PC-9 (cell line): ENCODE measurements at regions not wholly inside any gene's neighbourhood (a gene's known extent, or its start where the extent isn't known, plus 50 kb on each side); places are given as distances from the start of the nearest gene placed in this dataset.
"Not testable (repeated sequence)": the region's sequence is repeated elsewhere in the genome, so short reads cannot be mapped to it uniquely, and the experiment has no call there.

ENCODE experiments used
- BruUV-seq: library from RNA; stranded (reverse); fragments of 400-500 nt; replicated peaks from 2 replicates; lab custom pipeline; 2021; lab: Mats Ljungman, UMichigan
- CTCF ChIA-PET: fragments of 300-600 bp; sonication (Branson Sonifier 250); formaldehyde crosslinking; loops from one replicate; lab custom pipeline; 2022; ENCODE audit warnings: antibody characterized with exemption; lab: Charles Lee
- POLR2A ChIA-PET: fragments of 300-600 bp; sonication (Branson Sonifier 250); formaldehyde crosslinking; loops from one replicate; lab custom pipeline; 2022; ENCODE audit warnings: antibody characterized with exemption; ENCODE audit not compliant: unreplicated experiment; lab: Charles Lee
- DNase-seq, 2 experiments: peaks; one replicate each; pipeline versions ENCODE4 v3.0.0 to v3.0.0-alpha.2; 2015 to 2022; ENCODE audit warnings: mixed read lengths in 1 of 2
- H2AFZ ChIP-seq: fragments of 200-600 bp; sonication (generic); 2 replicates; pipeline ENCODE4 v1.8.1; 2017; ENCODE audit warnings: antibody characterized with exemption
- H3F3A ChIP-seq: fragments of 200-600 bp; sonication (generic); 2 replicates; pipeline ENCODE4 v1.8.1; 2017; ENCODE audit warnings: antibody characterized with exemption, mild to moderate bottlenecking, low read depth; ENCODE audit not compliant: insufficient read depth
- H3K27ac ChIP-seq: fragments of 200-600 bp; sonication (generic); 2 replicates; pipeline ENCODE4 v1.6.1; 2016; ENCODE audit warnings: mixed run types
- H3K27me3 ChIP-seq: fragments of 200-600 bp; sonication (generic); 2 replicates; pipeline ENCODE4 v1.6.1; 2016; ENCODE audit warnings: low read depth, mixed run types; ENCODE audit not compliant: insufficient read depth
- H3K36me3 ChIP-seq: fragments of 200-600 bp; sonication (generic); 2 replicates; pipeline ENCODE4 v1.6.1; 2016; ENCODE audit warnings: low read depth, mixed run types
- H3K4me1 ChIP-seq: fragments of 200-600 bp; sonication (generic); replicated peaks from 2 replicates; pipeline ENCODE4 v1.6.1; 2016; ENCODE audit warnings: mixed run types; ENCODE audit not compliant: insufficient read depth
- H3K4me2 ChIP-seq: fragments of 200-600 bp; sonication (generic); 2 replicates; pipeline ENCODE4 v1.6.1; 2017; ENCODE audit warnings: mixed run types
- H3K4me3 ChIP-seq: fragments of 200-600 bp; sonication (generic); 2 replicates; pipeline ENCODE4 v1.6.1; 2016; ENCODE audit warnings: mixed run types
- H3K79me2 ChIP-seq: fragments of 200-600 bp; sonication (generic); 2 replicates; pipeline ENCODE4 v1.6.1; 2017; ENCODE audit warnings: low read depth, mixed run types
- H3K9me2 ChIP-seq: fragments of 200-600 bp; sonication (generic); 2 replicates; pipeline ENCODE4 v1.8.1; 2017; ENCODE audit warnings: mild to moderate bottlenecking; ENCODE audit not compliant: insufficient read depth
- H3K9me3 ChIP-seq: fragments of 200-600 bp; sonication (generic); 2 replicates; pipeline ENCODE4 v1.8.1; 2016; ENCODE audit warnings: low read depth; ENCODE audit not compliant: insufficient read depth
- H4K20me1 ChIP-seq: fragments of 200-600 bp; sonication (generic); 2 replicates; pipeline ENCODE4 v1.8.1; 2017; ENCODE audit not compliant: insufficient read depth
- CTCF ChIP-seq: fragments of 200-600 bp; sonication (generic); conservative IDR thresholded peaks from 2 replicates; pipeline ENCODE4 v1.6.1; 2017; ENCODE audit warnings: mixed run types, antibody characterized with exemption, mild to moderate bottlenecking, moderate library complexity
- EZH2 ChIP-seq: fragments of 200-600 bp; sonication (generic); IDR thresholded peaks from 2 replicates; pipeline ENCODE4 v1.8.0; 2017; ENCODE audit warnings: antibody characterized with exemption, low read depth
- intact Hi-C: fragments of 100-400 bp; cut with micrococcal nuclease; formaldehyde crosslinking; loops from one replicate; pipeline ENCODE4 v1.10.0; 2022; ENCODE audit not compliant: unreplicated experiment

GRCh38 chr4:184962125-184962638 is 56.1 kb upstream of the HELT start:
- Histone ChIP-seq H2AFZ (no peak overlapping the region), H3K9me2 (no peaks in the 10 kb centered on the region), H3K27ac (no peak overlapping the region), H3K27me3 (no peaks in the 10 kb centered on the region), H3K79me2 (no peaks in the 10 kb centered on the region), H3K36me3 (no peaks in the 10 kb centered on the region), H3K4me1 (no peaks in the 10 kb centered on the region), H3K9me3 (no peaks in the 10 kb centered on the region), H3F3A (no peaks in the 10 kb centered on the region), H3K4me2 (no peak overlapping the region), H4K20me1 (no peaks in the 10 kb centered on the region), H3K4me3 (no peak overlapping the region)
- intact Hi-C loops: no loop called here
- ChIA-PET POLR2A (no interaction called here), CTCF (no interaction called here)
- TF ChIP-seq EZH2: no peak
- TF ChIP-seq CTCF: no peak
- no peak for DNase-seq
- BruUV-seq: no TSS peak

- H3K9me2 ChIP-seq, H2AFZ ChIP-seq, H3K4me2 ChIP-seq, H3K36me3 ChIP-seq, H3K4me3 ChIP-seq, H4K20me1 ChIP-seq, CTCF ChIA-PET, H3K9me3 ChIP-seq, H3K27me3 ChIP-seq, intact Hi-C loops, H3F3A ChIP-seq, BruUV-seq, DNase-seq, H3K27ac ChIP-seq, H3K79me2 ChIP-seq, POLR2A ChIA-PET: not testable (repeated sequence)
- H3K4me1 ChIP-seq: peaks cover 16% of the 10 kb centered on the region
These were observed 52.9 kb upstream of the HELT start for GRCh38 chr4:184965230-184966050.

- H2AFZ ChIP-seq, H3K9me3 ChIP-seq, H3K27me3 ChIP-seq, DNase-seq, intact Hi-C loops, H3K9me2 ChIP-seq, H3K4me2 ChIP-seq, H3K36me3 ChIP-seq, H3K4me3 ChIP-seq, H3K27ac ChIP-seq, CTCF ChIA-PET, H3K79me2 ChIP-seq, BruUV-seq, H3F3A ChIP-seq, POLR2A ChIA-PET, H4K20me1 ChIP-seq: not testable (repeated sequence)
- peaks cover 16% of the 10 kb centered on the region for H3K4me1 ChIP-seq
These were observed 52.1 kb upstream of the HELT start for GRCh38 chr4:184966051-184966691.

- H4K20me1 ChIP-seq, H3F3A ChIP-seq, H3K36me3 ChIP-seq, DNase-seq, H3K9me2 ChIP-seq, intact Hi-C loops, BruUV-seq, H3K4me3 ChIP-seq, POLR2A ChIA-PET, CTCF ChIA-PET, H3K79me2 ChIP-seq, H3K9me3 ChIP-seq, H2AFZ ChIP-seq, H3K27me3 ChIP-seq: not testable (repeated sequence)
- H3K4me2 ChIP-seq: 0 out of 2 replicates have a peak overlapping the region, but pooled peaks have one; percentile 47
- 0 out of 2 replicates have a peak overlapping the region, but pooled peaks have one; percentile 55 for H3K27ac ChIP-seq
- peaks cover 16% of the 10 kb centered on the region for H3K4me1 ChIP-seq
These were observed 50.6 kb upstream of the HELT start for GRCh38 chr4:184967699-184968098.
